ENCODE measurements at regions not wholly inside any gene's neighbourhood (a gene's known extent, or its start where the extent isn't known, plus 50 kb on each side); places are given as distances from the start of the nearest gene placed in this dataset.

DNA sequence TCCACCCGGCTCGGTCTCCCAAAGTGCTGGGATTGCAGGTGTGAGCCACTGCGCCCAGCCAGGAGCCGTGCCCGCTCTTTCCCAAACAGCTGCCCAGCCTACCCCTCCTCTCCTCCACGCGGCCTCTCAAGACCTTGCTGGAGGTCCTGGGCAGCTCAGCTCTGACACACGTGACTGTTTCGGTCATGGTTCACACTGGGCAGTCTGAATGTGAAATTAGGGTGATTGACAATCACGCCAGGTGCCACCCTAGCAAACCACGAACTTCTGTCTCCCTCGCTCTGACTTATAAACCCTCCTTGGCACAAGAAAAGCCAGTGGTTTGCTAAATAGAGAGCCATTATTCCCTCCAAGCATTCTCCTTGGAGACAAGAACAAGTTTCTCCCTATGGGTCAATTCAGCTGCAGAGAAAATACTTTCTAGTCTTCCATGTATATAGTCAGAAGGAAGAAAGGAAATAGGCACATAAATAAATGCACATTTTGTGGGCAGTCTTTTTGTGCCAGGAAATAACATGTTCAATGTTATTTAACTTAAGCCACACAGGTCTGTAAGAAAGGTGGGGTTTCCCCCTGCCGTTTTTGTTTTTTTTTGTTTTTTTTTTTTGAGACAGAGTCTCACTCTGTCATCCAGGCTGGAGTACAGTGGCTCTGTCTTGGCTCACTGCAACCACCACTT is 121.9 kb upstream of the MEF2A start:
- TF ChIP-seq, protein P1, sequence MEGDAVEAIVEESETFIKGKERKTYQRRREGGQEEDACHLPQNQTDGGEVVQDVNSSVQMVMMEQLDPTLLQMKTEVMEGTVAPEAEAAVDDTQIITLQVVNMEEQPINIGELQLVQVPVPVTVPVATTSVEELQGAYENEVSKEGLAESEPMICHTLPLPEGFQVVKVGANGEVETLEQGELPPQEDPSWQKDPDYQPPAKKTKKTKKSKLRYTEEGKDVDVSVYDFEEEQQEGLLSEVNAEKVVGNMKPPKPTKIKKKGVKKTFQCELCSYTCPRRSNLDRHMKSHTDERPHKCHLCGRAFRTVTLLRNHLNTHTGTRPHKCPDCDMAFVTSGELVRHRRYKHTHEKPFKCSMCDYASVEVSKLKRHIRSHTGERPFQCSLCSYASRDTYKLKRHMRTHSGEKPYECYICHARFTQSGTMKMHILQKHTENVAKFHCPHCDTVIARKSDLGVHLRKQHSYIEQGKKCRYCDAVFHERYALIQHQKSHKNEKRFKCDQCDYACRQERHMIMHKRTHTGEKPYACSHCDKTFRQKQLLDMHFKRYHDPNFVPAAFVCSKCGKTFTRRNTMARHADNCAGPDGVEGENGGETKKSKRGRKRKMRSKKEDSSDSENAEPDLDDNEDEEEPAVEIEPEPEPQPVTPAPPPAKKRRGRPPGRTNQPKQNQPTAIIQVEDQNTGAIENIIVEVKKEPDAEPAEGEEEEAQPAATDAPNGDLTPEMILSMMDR (IDR thresholded peaks at IDR 0.05), result no peak
- no peak for TF ChIP-seq EP300 (IDR thresholded peaks at IDR 0.05)

All from stomach (tissue), 4 donors.